IgD-negative memory B cell (primary cell): ENCODE measurements at regions not wholly inside any gene's neighbourhood (a gene's known extent, or its start where the extent isn't known, plus 50 kb on each side); places are given as distances from the start of the nearest gene placed in this dataset.

Source experiments
- H3K27ac Mint-ChIP-seq, 3 donors: one replicate each; pipeline ENCODE4 v1.8.0; 2020 to 2022; ENCODE audit warnings: mild to moderate bottlenecking in 3 of 3, mixed read lengths in 3 of 3, moderate library complexity in 1 of 3
- H3K27me3 Mint-ChIP-seq: one replicate; pipeline ENCODE4 v1.8.0; 2021; ENCODE audit warnings: mixed read lengths
- H3K36me3 Mint-ChIP-seq: one replicate; pipeline ENCODE4 v1.8.0; 2020; ENCODE audit warnings: mild to moderate bottlenecking, mixed read lengths
- H3K4me1 Mint-ChIP-seq, 3 donors: one replicate each; pipeline ENCODE4 v1.8.0; 2020 to 2022; ENCODE audit warnings: mixed read lengths in 3 of 3, mild to moderate bottlenecking in 1 of 3
- H3K4me3 Mint-ChIP-seq, 4 donors: one replicate each; pipeline ENCODE4 v1.8.0; 2020 to 2022; ENCODE audit warnings: mild to moderate bottlenecking in 4 of 4, mixed read lengths in 4 of 4, moderate library complexity in 3 of 4
- H3K9me3 Mint-ChIP-seq, 3 donors: one replicate each; pipeline ENCODE4 v1.8.0; 2020 to 2021; ENCODE audit warnings: mixed read lengths in 3 of 3, mild to moderate bottlenecking in 1 of 3

- Mint-ChIP-seq H3K9me3 (peaks cover 0 to 3% (median 0%) of the 10 kb centered on the region in 3 donors), H3K27ac (no peak overlapping the region), H3K4me3 (no peak overlapping the region), H3K4me1 (peaks cover 0 to 1% (median 0%) of the 10 kb centered on the region in 3 donors), H3K36me3 (no peaks in the 10 kb centered on the region), H3K27me3 (no peaks in the 10 kb centered on the region)
Measured at GRCh38 chr2:42895791-42896135, 103.4 kb upstream of the HAAO start.

DNA sequence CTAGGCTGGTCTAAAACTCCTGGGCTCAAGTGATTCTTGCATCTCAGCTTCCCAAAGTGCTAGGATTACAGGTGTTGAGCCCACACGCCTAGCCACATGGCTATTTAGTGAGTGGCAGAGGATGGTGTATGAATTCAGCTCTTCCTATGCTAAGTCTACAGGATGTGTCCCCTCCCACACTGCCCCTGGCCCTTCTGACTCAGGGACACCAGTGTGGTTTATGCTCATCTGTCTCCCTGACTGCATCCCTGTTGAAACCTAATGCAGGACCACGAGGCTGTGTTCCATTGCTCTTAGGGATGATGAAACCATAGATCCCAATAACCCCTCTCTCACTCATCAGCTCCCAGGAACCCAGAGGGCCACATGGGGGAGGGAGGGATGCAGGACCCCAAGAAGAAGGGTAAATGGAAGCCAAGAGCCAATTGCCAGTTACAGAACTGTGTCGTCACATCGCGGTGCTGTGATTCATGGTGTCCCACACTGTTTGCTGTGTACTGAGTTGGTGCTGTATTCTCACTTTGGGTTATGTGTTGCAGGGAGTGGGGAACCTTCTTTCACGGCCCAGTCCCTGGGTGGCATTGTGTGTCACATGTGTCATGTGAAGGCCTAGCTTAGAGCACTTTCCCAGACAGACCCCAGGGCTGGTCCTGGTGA is 102.9 kb upstream of the HAAO start:
- no peaks in the 10 kb centered on the region for H3K27me3 Mint-ChIP-seq
- H3K9me3 Mint-ChIP-seq: peaks cover 0 to 5% (median 0%) of the 10 kb centered on the region in 3 donors
- H3K4me1 Mint-ChIP-seq: peaks cover 0 to 1% (median 0%) of the 10 kb centered on the region in 3 donors
- H3K27ac Mint-ChIP-seq: no peak overlapping the region
- H3K36me3 Mint-ChIP-seq: no peaks in the 10 kb centered on the region
- H3K4me3 Mint-ChIP-seq: no peak overlapping the region

GRCh38 chr2:42893047-42893758 is 100.8 kb upstream of the HAAO start:
- Mint-ChIP-seq H3K9me3 (peaks cover 6 to 10% (median 10%) of the 10 kb centered on the region in 3 donors), H3K27ac (peak overlapping the region in 1 of 3 donors; percentile 36), H3K36me3 (peaks cover 2% of the 10 kb centered on the region), H3K4me3 (peak overlapping the region in 1 of 4 donors; percentile 53), H3K27me3 (no peaks in the 10 kb centered on the region), H3K4me1 (peaks cover 0 to 1% (median 0%) of the 10 kb centered on the region in 3 donors)

- Mint-ChIP-seq H3K9me3 (peaks cover 6 to 14% (median 10%) of the 10 kb centered on the region in 3 donors), H3K27ac (peak overlapping the region in 1 of 3 donors; percentile 8), H3K4me3 (no peak overlapping the region), H3K27me3 (no peaks in the 10 kb centered on the region), H3K36me3 (peaks cover 2% of the 10 kb centered on the region), H3K4me1 (peaks cover 0 to 1% (median 0%) of the 10 kb centered on the region in 3 donors)
Measured at GRCh38 chr2:42890791-42891355, 98.5 kb upstream of the HAAO start.

- H3K27ac Mint-ChIP-seq: peak overlapping the region in 1 of 3 donors; percentile 33
- H3K4me1 Mint-ChIP-seq: no peaks in the 10 kb centered on the region
- no peak overlapping the region for H3K4me3 Mint-ChIP-seq
- peaks cover 2% of the 10 kb centered on the region for H3K36me3 Mint-ChIP-seq
- H3K9me3 Mint-ChIP-seq: peaks cover 6 to 14% (median 10%) of the 10 kb centered on the region in 3 donors
- H3K27me3 Mint-ChIP-seq: no peaks in the 10 kb centered on the region
Measured at GRCh38 chr2:42888321-42889245, 96.2 kb upstream of the HAAO start.

GRCh38 chr2:42886921-42887320 is 94.5 kb upstream of the HAAO start:
- Mint-ChIP-seq H3K9me3 (peaks cover 6 to 14% (median 10%) of the 10 kb centered on the region in 3 donors), H3K36me3 (peaks cover 2% of the 10 kb centered on the region), H3K27ac (no peak overlapping the region), H3K27me3 (no peaks in the 10 kb centered on the region), H3K4me1 (no peaks in the 10 kb centered on the region), H3K4me3 (no peak overlapping the region)

DNA sequence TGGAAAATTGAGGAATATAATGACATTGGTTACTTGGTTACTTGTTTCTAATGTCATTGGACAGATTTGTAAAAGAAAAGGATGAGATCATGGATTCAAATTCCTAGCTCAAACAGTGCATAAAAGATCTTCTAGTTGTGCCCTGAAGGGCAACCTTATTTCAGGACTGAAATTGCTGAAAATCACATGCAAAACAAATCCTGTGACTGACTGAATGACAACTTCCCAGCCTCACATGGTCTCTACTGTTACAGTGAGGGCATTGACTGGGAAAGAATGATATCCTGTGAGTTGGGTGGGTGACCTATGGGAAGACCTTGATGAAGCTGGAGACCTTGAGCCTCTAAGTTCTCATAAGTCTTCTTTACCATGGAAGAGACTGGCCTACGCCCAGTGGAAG is 90.4 kb upstream of the HAAO start:
- H3K9me3 Mint-ChIP-seq: peaks cover 0 to 2% (median 0%) of the 10 kb centered on the region in 3 donors
- H3K27ac Mint-ChIP-seq: no peak overlapping the region
- H3K4me3 Mint-ChIP-seq: no peak overlapping the region
- no peaks in the 10 kb centered on the region for H3K4me1 Mint-ChIP-seq
- no peaks in the 10 kb centered on the region for H3K36me3 Mint-ChIP-seq
- no peaks in the 10 kb centered on the region for H3K27me3 Mint-ChIP-seq

DNA sequence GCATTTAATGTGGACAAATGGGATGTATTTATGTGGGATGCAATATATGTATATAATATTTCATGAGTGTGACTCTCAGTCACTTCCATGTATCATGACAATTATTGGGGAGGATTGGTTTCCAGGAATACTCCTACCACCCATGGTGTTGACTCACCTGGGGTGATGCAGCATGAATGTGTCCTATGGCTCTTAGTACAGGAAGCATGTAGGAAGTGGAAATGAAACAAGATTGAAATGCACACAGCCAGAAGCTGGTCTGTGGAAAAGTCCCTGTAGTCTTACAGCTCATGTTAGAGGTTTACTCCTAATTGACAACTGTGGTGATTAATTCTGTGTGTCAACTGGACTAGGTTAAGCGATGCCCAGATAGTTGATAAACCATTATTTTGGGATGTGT is 89.3 kb upstream of the HAAO start:
- no peak overlapping the region for H3K27ac Mint-ChIP-seq
- no peaks in the 10 kb centered on the region for H3K27me3 Mint-ChIP-seq
- no peaks in the 10 kb centered on the region for H3K36me3 Mint-ChIP-seq
- H3K4me3 Mint-ChIP-seq: no peak overlapping the region
- H3K9me3 Mint-ChIP-seq: no peaks in the 10 kb centered on the region
- H3K4me1 Mint-ChIP-seq: no peaks in the 10 kb centered on the region

DNA sequence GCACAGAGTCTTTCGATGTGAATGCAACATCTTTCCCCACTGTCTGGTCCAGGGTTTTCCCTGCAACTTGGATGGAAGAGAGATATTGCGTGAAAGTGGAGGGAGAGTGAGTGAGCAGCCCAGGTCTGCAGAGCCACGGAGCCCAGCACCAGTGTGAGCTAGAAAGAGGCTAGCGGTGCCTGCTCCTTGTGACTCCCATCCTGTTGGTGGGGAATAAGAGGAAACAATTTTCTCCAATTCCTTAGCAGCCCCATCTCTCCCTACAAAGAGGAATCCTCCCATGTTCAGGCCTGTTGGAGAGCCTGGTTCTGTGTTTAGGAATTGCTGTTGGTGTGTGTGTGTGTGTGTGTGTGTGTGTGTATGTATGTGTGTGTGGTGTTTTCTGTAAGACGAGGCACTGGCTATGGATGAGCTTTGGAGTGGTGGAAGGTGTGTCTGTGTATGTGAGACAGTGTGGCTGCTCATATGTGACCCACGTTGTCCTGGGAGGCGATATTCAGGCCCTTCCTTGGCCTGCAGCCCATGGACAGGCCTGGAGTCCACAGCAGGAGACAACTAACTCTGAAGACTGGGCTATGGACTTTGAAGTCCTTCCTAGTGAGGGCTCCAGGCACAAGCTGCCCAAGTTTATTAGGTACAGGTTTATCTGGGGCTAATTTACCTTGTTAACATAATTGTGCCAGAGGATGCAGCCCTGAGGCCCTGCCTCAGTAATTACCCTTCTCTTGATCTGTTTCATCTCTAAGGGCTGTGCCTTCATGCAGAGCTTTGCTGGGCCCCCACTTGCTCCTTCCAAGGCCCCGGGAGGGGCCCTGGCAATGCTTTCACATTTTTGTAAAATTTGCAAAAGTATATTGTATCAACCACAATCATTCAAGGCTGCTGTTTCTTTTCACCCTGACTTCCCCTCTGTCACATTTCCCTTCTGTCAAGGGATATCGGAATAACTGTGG is 88.6 kb upstream of the HAAO start:
- H3K36me3 Mint-ChIP-seq: no peaks in the 10 kb centered on the region
- no peaks in the 10 kb centered on the region for H3K4me1 Mint-ChIP-seq
- no peaks in the 10 kb centered on the region for H3K9me3 Mint-ChIP-seq
- no peak overlapping the region for H3K4me3 Mint-ChIP-seq
- no peaks in the 10 kb centered on the region for H3K27me3 Mint-ChIP-seq
- no peak overlapping the region for H3K27ac Mint-ChIP-seq

DNA sequence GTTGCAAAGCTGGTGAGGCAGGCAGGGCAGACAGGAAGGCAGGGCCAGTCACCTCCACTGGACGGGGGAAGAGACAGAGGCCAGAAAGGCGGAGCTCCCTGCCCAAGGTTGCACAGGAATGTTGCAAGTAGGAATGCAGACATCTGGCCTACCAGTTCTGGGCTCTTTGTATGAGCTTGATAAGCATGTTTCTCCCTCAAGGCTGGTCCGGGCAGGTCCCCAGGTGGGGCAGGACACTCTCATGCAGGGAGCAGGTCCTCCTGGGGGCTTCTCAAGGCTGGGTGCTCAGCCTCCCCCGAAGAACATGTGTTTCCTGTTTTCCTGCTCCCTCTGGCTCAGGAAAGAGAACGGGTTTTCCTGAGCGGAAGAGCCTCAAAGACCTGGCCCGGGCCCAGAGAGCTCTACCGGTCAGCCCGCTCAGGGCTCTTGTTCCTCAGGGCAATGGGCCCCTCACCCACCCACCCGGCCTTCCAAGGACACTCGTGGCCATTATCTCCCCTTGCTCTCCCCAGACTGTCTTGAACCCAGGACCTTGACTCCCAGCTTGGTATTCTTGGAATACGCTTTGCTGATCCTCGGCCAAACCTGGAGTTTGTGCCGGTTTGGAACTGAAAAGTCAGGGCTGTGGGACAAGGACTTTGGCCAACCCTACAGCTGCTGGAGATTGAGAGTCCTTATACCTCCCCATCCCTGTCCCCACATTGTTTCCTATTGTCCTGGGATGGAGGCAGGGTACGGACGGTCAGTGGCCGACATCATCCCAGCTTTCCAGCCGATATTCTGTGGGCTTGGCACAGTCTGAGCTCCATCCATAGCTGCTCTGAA is 87.7 kb upstream of the HAAO start:
- no peaks in the 10 kb centered on the region for H3K9me3 Mint-ChIP-seq
- no peaks in the 10 kb centered on the region for H3K4me1 Mint-ChIP-seq
- H3K27me3 Mint-ChIP-seq: no peaks in the 10 kb centered on the region
- no peak overlapping the region for H3K27ac Mint-ChIP-seq
- no peak overlapping the region for H3K4me3 Mint-ChIP-seq
- H3K36me3 Mint-ChIP-seq: no peaks in the 10 kb centered on the region

- Mint-ChIP-seq H3K9me3 (no peaks in the 10 kb centered on the region), H3K36me3 (peaks cover 5% of the 10 kb centered on the region), H3K27ac (no peak overlapping the region), H3K27me3 (no peaks in the 10 kb centered on the region), H3K4me1 (no peaks in the 10 kb centered on the region), H3K4me3 (no peak overlapping the region)
Measured at GRCh38 chr2:42879121-42879705, 86.8 kb upstream of the HAAO start.

DNA sequence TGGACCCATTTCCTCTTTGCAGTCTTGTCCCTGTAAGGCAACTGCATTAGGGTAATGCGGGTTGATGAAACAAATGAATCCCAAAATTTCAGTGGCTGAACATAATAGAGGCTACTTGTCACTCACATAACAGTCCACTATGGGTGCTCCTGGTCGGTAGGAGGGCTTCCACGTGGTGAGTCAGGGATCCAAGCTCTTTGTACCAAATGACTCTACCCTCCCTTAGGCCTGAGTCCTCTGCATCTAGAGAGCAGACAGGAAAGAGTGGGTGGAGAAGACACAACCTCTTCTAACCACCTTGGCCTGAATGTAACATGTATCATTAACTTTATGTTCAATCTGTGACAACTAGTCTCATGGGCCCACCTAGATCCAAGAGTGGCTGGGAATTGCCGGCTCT is 86.2 kb upstream of the HAAO start:
- H3K27me3 Mint-ChIP-seq: no peaks in the 10 kb centered on the region
- no peaks in the 10 kb centered on the region for H3K4me1 Mint-ChIP-seq
- H3K36me3 Mint-ChIP-seq: peaks cover 5% of the 10 kb centered on the region
- H3K9me3 Mint-ChIP-seq: no peaks in the 10 kb centered on the region
- no peak overlapping the region for H3K4me3 Mint-ChIP-seq
- H3K27ac Mint-ChIP-seq: no peak overlapping the region

DNA sequence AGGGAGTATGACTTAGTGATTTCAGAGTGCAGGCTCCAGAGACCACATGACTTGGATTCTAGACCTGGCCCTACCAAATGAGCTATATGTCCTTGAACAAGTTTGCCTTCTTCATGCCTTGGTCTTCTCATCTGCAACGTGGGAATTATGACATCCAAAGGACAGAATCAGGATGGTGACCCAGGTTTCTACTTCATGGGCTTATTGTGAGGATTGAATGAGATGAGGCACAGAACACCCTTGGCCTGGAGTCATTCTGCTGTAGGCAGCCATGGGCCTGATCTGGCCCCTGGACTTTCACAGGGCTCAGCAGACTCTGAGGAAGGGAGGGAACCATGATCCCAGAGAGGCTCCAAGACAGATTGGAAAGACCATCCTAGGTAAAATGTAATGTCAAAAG is 85.6 kb upstream of the HAAO start:
- no peak overlapping the region for H3K27ac Mint-ChIP-seq
- H3K9me3 Mint-ChIP-seq: no peaks in the 10 kb centered on the region
- H3K27me3 Mint-ChIP-seq: no peaks in the 10 kb centered on the region
- peaks cover 5% of the 10 kb centered on the region for H3K36me3 Mint-ChIP-seq
- H3K4me3 Mint-ChIP-seq: no peak overlapping the region
- H3K4me1 Mint-ChIP-seq: no peaks in the 10 kb centered on the region
